IMR-90 (cell line): ENCODE measurements at regions not wholly inside any gene's neighbourhood (a gene's known extent, or its start where the extent isn't known, plus 50 kb on each side); places are given as distances from the start of the nearest gene placed in this dataset.

Source experiments
- ATAC-seq: fragments of 200-7000 bp; cut with Tn5 transposase; 2 replicates; pipeline ENCODE4 v1.9.1; 2020; ENCODE audit warnings: low read depth, mild to moderate bottlenecking, moderate library complexity
- BruUV-seq: library from RNA; stranded (reverse); fragments of 400-500 nt; replicated peaks from 2 replicates; lab custom pipeline; 2021; lab: Mats Ljungman, UMichigan
- CTCF ChIA-PET: fragments of 300-600 bp; formaldehyde crosslinking; extraction: SDS; loops from one replicate; lab custom pipeline; 2021; ENCODE audit warnings: antibody characterized with exemption; lab: Yijun Ruan, JAX
- POLR2A ChIA-PET: fragments of 300-600 bp; sonication (Branson Sonifier 250); formaldehyde crosslinking; loops from one replicate; lab custom pipeline; 2022; ENCODE audit warnings: antibody characterized with exemption; ENCODE audit not compliant: unreplicated experiment; lab: Charles Lee
- DNase-seq: peaks from one replicate; pipeline ENCODE4 v3.0.0; 2013
- H2AFZ ChIP-seq: replicated peaks from 2 replicates; pipeline ENCODE3; 2013; ENCODE audit warnings: low read length, mild to moderate bottlenecking; ENCODE audit not compliant: poor library complexity
- H2AK5ac ChIP-seq: 2 replicates; pipeline ENCODE4 v1.6.1; 2013; ENCODE audit warnings: low read depth, low read length, inconsistent platforms
- H2AK9ac ChIP-seq: replicated peaks from 2 replicates; pipeline ENCODE3; 2013; ENCODE audit warnings: mild to moderate bottlenecking, low read depth, low read length, moderate library complexity; ENCODE audit not compliant: poor library complexity
- H2BK120ac ChIP-seq: 2 replicates; pipeline ENCODE4 v1.6.1; 2013; ENCODE audit warnings: low read depth, low read length, inconsistent platforms
- H2BK15ac ChIP-seq: 3 replicates; pipeline ENCODE4 v1.6.1; 2013; ENCODE audit warnings: low read depth, low read length, inconsistent platforms
- H2BK20ac ChIP-seq: 2 replicates; pipeline ENCODE4 v1.6.1; 2013; ENCODE audit warnings: low read depth, mild to moderate bottlenecking, inconsistent platforms, low read length, moderate library complexity
- H2BK5ac ChIP-seq: 2 replicates; pipeline ENCODE4 v1.6.1; 2013; ENCODE audit warnings: mild to moderate bottlenecking, low read depth, low read length, inconsistent platforms; ENCODE audit not compliant: poor library complexity, severe bottlenecking
- H3K14ac ChIP-seq: replicated peaks from 2 replicates; pipeline ENCODE4 v1.6.1; 2013; ENCODE audit warnings: low read depth, low read length, inconsistent platforms
- H3K18ac ChIP-seq: 2 replicates; pipeline ENCODE4 v1.6.1; 2013; ENCODE audit warnings: low read depth, low read length, control low read depth
- H3K23ac ChIP-seq: 2 replicates; pipeline ENCODE4 v1.6.1; 2013; ENCODE audit warnings: low read depth, low read length, inconsistent platforms
- H3K27ac ChIP-seq: 2 replicates; pipeline ENCODE4 v1.5.1; 2013; ENCODE audit warnings: mild to moderate bottlenecking, control low read depth, low read length; ENCODE audit not compliant: insufficient read depth
- H3K27me3 ChIP-seq: 2 replicates; pipeline ENCODE4 v1.6.1; 2013; ENCODE audit warnings: low read length; ENCODE audit not compliant: control insufficient read depth, insufficient read depth
- H3K36me3 ChIP-seq: 2 replicates; pipeline ENCODE4 v1.6.1; 2013; ENCODE audit warnings: low read length, mixed read lengths; ENCODE audit not compliant: control insufficient read depth, insufficient read depth
- H3K4ac ChIP-seq: 2 replicates; pipeline ENCODE4 v1.6.1; 2013; ENCODE audit warnings: low read depth, low read length, inconsistent platforms
- H3K4me1 ChIP-seq: 2 replicates; pipeline ENCODE4 v1.6.1; 2013; ENCODE audit warnings: low read length, mixed read lengths; ENCODE audit not compliant: control insufficient read depth, insufficient read depth
- H3K4me2 ChIP-seq: 2 replicates; pipeline ENCODE4 v1.6.1; 2013; ENCODE audit warnings: low read depth, mild to moderate bottlenecking, control low read depth, low read length, moderate library complexity
- H3K4me3 ChIP-seq: 2 replicates; pipeline ENCODE4 v1.5.1; 2013; ENCODE audit warnings: low read depth, mild to moderate bottlenecking, control low read depth, low read length, moderate library complexity; ENCODE audit not compliant: insufficient read depth
- H3K56ac ChIP-seq: 2 replicates; pipeline ENCODE4 v1.6.1; 2013; ENCODE audit warnings: low read length, inconsistent platforms; ENCODE audit not compliant: insufficient read depth; ENCODE audit errors: extremely low read depth
- H3K79me1 ChIP-seq, 2 experiments: 2 replicates each; pipeline ENCODE4 v1.6.1; 2013; ENCODE audit warnings: low read length in 2 of 2, inconsistent platforms in 1 of 2, low read depth in 1 of 2
- H3K9ac ChIP-seq: 2 replicates; pipeline ENCODE4 v1.6.1; 2013; ENCODE audit warnings: low read depth, low read length, control low read depth
- H3K9me1 ChIP-seq: 2 replicates; pipeline ENCODE4 v1.6.1; 2013; ENCODE audit warnings: low read length, inconsistent platforms; ENCODE audit not compliant: insufficient read depth
- H3K9me3 ChIP-seq: 2 replicates; pipeline ENCODE4 v1.6.1; 2013; ENCODE audit warnings: low read length; ENCODE audit not compliant: control insufficient read depth, insufficient read depth
- H4K20me1 ChIP-seq: 2 replicates; pipeline ENCODE4 v1.6.1; 2013; ENCODE audit warnings: low read length, inconsistent platforms; ENCODE audit not compliant: insufficient read depth
- H4K5ac ChIP-seq: 2 replicates; pipeline ENCODE4 v1.6.1; 2013; ENCODE audit warnings: mild to moderate bottlenecking, low read depth, low read length, control low read depth
- H4K8ac ChIP-seq, 2 experiments: 2 replicates each; pipeline ENCODE4 v1.6.1; 2013; ENCODE audit warnings: low read depth in 2 of 2, low read length in 2 of 2, control low read depth in 1 of 2, inconsistent platforms in 1 of 2
- H4K91ac ChIP-seq: 2 replicates; pipeline ENCODE4 v1.6.1; 2013; ENCODE audit warnings: low read depth, low read length, inconsistent platforms; ENCODE audit not compliant: insufficient read depth
- BHLHE40 ChIP-seq: fragments of 150-350 bp; IDR thresholded peaks from 2 replicates; pipeline ENCODE4 v1.6.1; 2016; ENCODE audit warnings: mild to moderate bottlenecking, low read depth, low read length
- MAZ ChIP-seq: IDR thresholded peaks from 2 replicates; pipeline ENCODE4 v1.6.1; 2012; ENCODE audit warnings: low read depth, mild to moderate bottlenecking, low read length, improper control_type of control experiment, moderate library complexity, borderline replicate concordance
- MXI1 ChIP-seq: IDR thresholded peaks from 2 replicates; pipeline ENCODE4 v1.6.1; 2012; ENCODE audit warnings: low read depth, mild to moderate bottlenecking, low read length, moderate library complexity, borderline replicate concordance
- RAD21 ChIP-seq: IDR thresholded peaks from 2 replicates; pipeline ENCODE4 v1.6.1; 2012; ENCODE audit warnings: low read length, improper control_type of control experiment
- RFX5 ChIP-seq: IDR thresholded peaks from 2 replicates; pipeline ENCODE4 v1.8.0; 2012; ENCODE audit warnings: low read depth, mild to moderate bottlenecking, low read length, moderate library complexity
- WGBS, 2 experiments: methylation state at CpG; one replicate each; pipeline versions ENCODE4 v1.1.5 to v1.1.7; 2013; ENCODE audit warnings: missing lambda C conversion rate in 2 of 2; ENCODE audit not compliant: insufficient read length in 1 of 2; ENCODE audit errors: extremely low coverage in 2 of 2; 5-methylcytosine and 5-hydroxymethylcytosine counted together
- dilution Hi-C: fragments of 300-500 bp; cut with HindIII; formaldehyde crosslinking; loops from one replicate; pipeline ENCODE4 v1.14.3; 2018; ENCODE audit warnings: low sequenced_read_pairs; ENCODE audit not compliant: unreplicated experiment
- in situ Hi-C: fragments of 300-500 bp; cut with MboI; formaldehyde crosslinking; loops from 3 replicates; pipeline ENCODE4 v1.14.3; 2019; ENCODE audit warnings: low sequenced_read_pairs, inconsistent platforms, mixed read lengths
- intact Hi-C: fragments of 100-400 bp; cut with micrococcal nuclease; formaldehyde crosslinking; loops from 2 replicates; pipeline ENCODE4 v1.10.0; 2022
- TF ChIP-seq, protein P1 (sequence below): conservative IDR thresholded peaks from 2 replicates; pipeline ENCODE4 v1.5.1; 2012; ENCODE audit warnings: mild to moderate bottlenecking, low read depth, low read length, improper control_type of control experiment
- TF ChIP-seq, protein P2 (sequence below): fragments of 150-350 bp; IDR thresholded peaks from 2 replicates; pipeline ENCODE4 v1.6.1; 2017; ENCODE audit warnings: mild to moderate bottlenecking, antibody characterized with exemption, low read length, low read depth

- no CpG with 5 or more reads among the region's 3 CpGs for WGBS, 2 experiments
These were observed 155.4 kb downstream of the CEP135 start for GRCh38 chr4:56104188-56104587.

More at GRCh38 chr4:56104188-56104587, 155.4 kb downstream of the CEP135 start:
- Histone ChIP-seq H3K9me3 (no peaks in the 10 kb centered on the region), H2BK20ac (no peak overlapping the region), H4K91ac (no peak overlapping the region), H2AK9ac (no peak overlapping the region), H3K56ac (no peak overlapping the region), H3K4me3 (no peak overlapping the region), H2BK120ac (no peak overlapping the region), H4K20me1 (no peaks in the 10 kb centered on the region), H3K18ac (no peak overlapping the region), H3K23ac (no peak overlapping the region), H2AK5ac (no peak overlapping the region), H2AFZ (no peak overlapping the region), H3K27me3 (no peaks in the 10 kb centered on the region), H3K27ac (no peak overlapping the region), H4K5ac (no peak overlapping the region), H2BK5ac (no peak overlapping the region), H3K4me2 (no peak overlapping the region), H3K9ac (no peak overlapping the region), H3K4me1 (no peaks in the 10 kb centered on the region), H3K36me3 (no peaks in the 10 kb centered on the region), H3K4ac (no peak overlapping the region), H3K14ac (no peak overlapping the region), H4K8ac (no peak overlapping the region), H3K79me1 (no peaks in the 10 kb centered on the region), H2BK15ac (no peak overlapping the region), H3K9me1 (no peaks in the 10 kb centered on the region)
- ChIA-PET POLR2A (no interaction called here), CTCF (interaction anchor here (0.6 kb wide), 1 partner anchor 93 kb away, joined by 8 read pairs; no protein-coding TSS in a partner anchor)
- DNase-seq (no peak), ATAC-seq (no peak)
- intact Hi-C loops (no loop called here), dilution Hi-C loops (no loop called here), in situ Hi-C loops (no loop called here)
- TF ChIP-seq BHLHE40 (no peak), MXI1 (no peak), RAD21 (no peak), RFX5 (no peak), MAZ (no peak)
- TF ChIP-seq, protein P1, sequence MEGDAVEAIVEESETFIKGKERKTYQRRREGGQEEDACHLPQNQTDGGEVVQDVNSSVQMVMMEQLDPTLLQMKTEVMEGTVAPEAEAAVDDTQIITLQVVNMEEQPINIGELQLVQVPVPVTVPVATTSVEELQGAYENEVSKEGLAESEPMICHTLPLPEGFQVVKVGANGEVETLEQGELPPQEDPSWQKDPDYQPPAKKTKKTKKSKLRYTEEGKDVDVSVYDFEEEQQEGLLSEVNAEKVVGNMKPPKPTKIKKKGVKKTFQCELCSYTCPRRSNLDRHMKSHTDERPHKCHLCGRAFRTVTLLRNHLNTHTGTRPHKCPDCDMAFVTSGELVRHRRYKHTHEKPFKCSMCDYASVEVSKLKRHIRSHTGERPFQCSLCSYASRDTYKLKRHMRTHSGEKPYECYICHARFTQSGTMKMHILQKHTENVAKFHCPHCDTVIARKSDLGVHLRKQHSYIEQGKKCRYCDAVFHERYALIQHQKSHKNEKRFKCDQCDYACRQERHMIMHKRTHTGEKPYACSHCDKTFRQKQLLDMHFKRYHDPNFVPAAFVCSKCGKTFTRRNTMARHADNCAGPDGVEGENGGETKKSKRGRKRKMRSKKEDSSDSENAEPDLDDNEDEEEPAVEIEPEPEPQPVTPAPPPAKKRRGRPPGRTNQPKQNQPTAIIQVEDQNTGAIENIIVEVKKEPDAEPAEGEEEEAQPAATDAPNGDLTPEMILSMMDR = no peak
- TF ChIP-seq, protein P2, sequence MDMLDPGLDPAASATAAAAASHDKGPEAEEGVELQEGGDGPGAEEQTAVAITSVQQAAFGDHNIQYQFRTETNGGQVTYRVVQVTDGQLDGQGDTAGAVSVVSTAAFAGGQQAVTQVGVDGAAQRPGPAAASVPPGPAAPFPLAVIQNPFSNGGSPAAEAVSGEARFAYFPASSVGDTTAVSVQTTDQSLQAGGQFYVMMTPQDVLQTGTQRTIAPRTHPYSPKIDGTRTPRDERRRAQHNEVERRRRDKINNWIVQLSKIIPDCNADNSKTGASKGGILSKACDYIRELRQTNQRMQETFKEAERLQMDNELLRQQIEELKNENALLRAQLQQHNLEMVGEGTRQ = no peak
- no TSS peak for BruUV-seq
